Activated T-helper 1 cell treated with anti-CD3 and anti-CD28 coated beads, Interleukin-12 subunit alpha, Interleukin-12 subunit beta, Interleukin-2, Interleukin-4 antibody, amounts not matched to agents 30 ng/mL and 10 ng/mL and 1 ng/mL, durations not matched to agents 14 hours and 24 hours and 36 hours (primary cell): ENCODE measurements at regions not wholly inside any gene's neighbourhood (a gene's known extent, or its start where the extent isn't known, plus 50 kb on each side); places are given as distances from the start of the nearest gene placed in this dataset.

ENCODE experiments used
- DNase-seq: peaks from one replicate; pipeline ENCODE4 v3.0.0; 2021; ENCODE audit warnings: low spot score
- H3K27ac Mint-ChIP-seq: one replicate; pipeline ENCODE4 v1.8.0; 2021; ENCODE audit warnings: mild to moderate bottlenecking, mixed read lengths
- H3K27me3 Mint-ChIP-seq: one replicate; pipeline ENCODE4 v1.8.0; 2022; ENCODE audit warnings: mild to moderate bottlenecking, moderate library complexity, mixed read lengths; ENCODE audit not compliant: insufficient read depth
- H3K36me3 Mint-ChIP-seq: one replicate; pipeline ENCODE4 v1.8.0; 2021; ENCODE audit warnings: low read depth, mixed read lengths
- H3K4me1 Mint-ChIP-seq: one replicate; pipeline ENCODE4 v1.8.0; 2021; ENCODE audit warnings: low read depth, mixed read lengths
- H3K4me3 Mint-ChIP-seq: one replicate; pipeline ENCODE4 v1.8.0; 2021; ENCODE audit warnings: mild to moderate bottlenecking, moderate library complexity, mixed read lengths
- H3K9me3 Mint-ChIP-seq: one replicate; pipeline ENCODE4 v1.8.0; 2021; ENCODE audit warnings: mixed read lengths
- intact Hi-C: fragments of 100-400 bp; cut with micrococcal nuclease; formaldehyde crosslinking; loops from one replicate; pipeline ENCODE4 v1.15.1; 2024

GRCh38 chr14:88987516-88987915 is 163.1 kb downstream of the TTC8 start:
- Mint-ChIP-seq H3K27me3 (no peaks in the 10 kb centered on the region), H3K36me3 (no peaks in the 10 kb centered on the region), H3K27ac (no peak overlapping the region), H3K4me1 (no peaks in the 10 kb centered on the region), H3K9me3 (peaks cover 14% of the 10 kb centered on the region), H3K4me3 (no peak overlapping the region)
- intact Hi-C loops, result no loop called here
- DNase-seq, result no peak

GRCh38 chr14:88989911-88990310 is 165.5 kb downstream of the TTC8 start:
- Mint-ChIP-seq H3K4me1 (no peaks in the 10 kb centered on the region), H3K4me3 (no peak overlapping the region), H3K36me3 (no peaks in the 10 kb centered on the region), H3K27me3 (no peaks in the 10 kb centered on the region), H3K9me3 (peaks cover 17% of the 10 kb centered on the region), H3K27ac (no peak overlapping the region)
- intact Hi-C loops, result no loop called here
- DNase-seq, result no peak

GRCh38 chr14:88990856-88991255 is 166.4 kb downstream of the TTC8 start:
- no peak for DNase-seq
- intact Hi-C loops, result no loop called here
- Mint-ChIP-seq H3K4me1 (no peaks in the 10 kb centered on the region), H3K36me3 (no peaks in the 10 kb centered on the region), H3K27ac (no peak overlapping the region), H3K4me3 (no peak overlapping the region), H3K9me3 (peaks cover 13% of the 10 kb centered on the region), H3K27me3 (no peaks in the 10 kb centered on the region)

- Mint-ChIP-seq H3K9me3 (peaks cover 11% of the 10 kb centered on the region), H3K27ac (no peak overlapping the region), H3K4me1 (no peaks in the 10 kb centered on the region), H3K4me3 (no peak overlapping the region), H3K27me3 (peaks cover 2% of the 10 kb centered on the region), H3K36me3 (no peaks in the 10 kb centered on the region)
- DNase-seq, result no peak
- intact Hi-C loops, result no loop called here
Observed at GRCh38 chr14:88992011-88992410, 167.6 kb downstream of the TTC8 start.

GRCh38 chr14:88993946-88994345 is 169.5 kb downstream of the TTC8 start:
- H3K27ac Mint-ChIP-seq, result no peak overlapping the region
- H3K36me3 Mint-ChIP-seq, result no peaks in the 10 kb centered on the region
- peaks cover 8% of the 10 kb centered on the region for H3K9me3 Mint-ChIP-seq
- intact Hi-C loops, result no loop called here
- H3K4me1 Mint-ChIP-seq, result no peaks in the 10 kb centered on the region
- no peak for DNase-seq
- H3K4me3 Mint-ChIP-seq, result no peak overlapping the region
- peaks cover 6% of the 10 kb centered on the region for H3K27me3 Mint-ChIP-seq

GRCh38 chr14:88995437-88996198 is 171.2 kb downstream of the TTC8 start:
- Mint-ChIP-seq H3K4me3 (no peak overlapping the region), H3K9me3 (peaks cover 8% of the 10 kb centered on the region), H3K27me3 (peaks cover 6% of the 10 kb centered on the region), H3K4me1 (no peaks in the 10 kb centered on the region), H3K27ac (no peak overlapping the region), H3K36me3 (no peaks in the 10 kb centered on the region)
- intact Hi-C loops, result no loop called here
- DNase-seq, result no peak

- Mint-ChIP-seq H3K4me1 (no peaks in the 10 kb centered on the region), H3K27ac (no peak overlapping the region), H3K27me3 (peaks cover 6% of the 10 kb centered on the region), H3K4me3 (no peak overlapping the region), H3K9me3 (peaks cover 3% of the 10 kb centered on the region), H3K36me3 (no peaks in the 10 kb centered on the region)
- intact Hi-C loops, result no loop called here
- DNase-seq, result no peak
Observed at GRCh38 chr14:88998027-88998426, 173.6 kb downstream of the TTC8 start.

GRCh38 chr14:88999137-88999536 is 174.7 kb downstream of the TTC8 start:
- no peaks in the 10 kb centered on the region for H3K36me3 Mint-ChIP-seq
- intact Hi-C loops, result no loop called here
- no peak overlapping the region for H3K27ac Mint-ChIP-seq
- H3K4me3 Mint-ChIP-seq, result no peak overlapping the region
- peaks cover 6% of the 10 kb centered on the region for H3K27me3 Mint-ChIP-seq
- no peaks in the 10 kb centered on the region for H3K4me1 Mint-ChIP-seq
- DNase-seq, result no peak
- no peaks in the 10 kb centered on the region for H3K9me3 Mint-ChIP-seq

- DNase-seq, result no peak
- H3K36me3 Mint-ChIP-seq, result no peaks in the 10 kb centered on the region
- no peaks in the 10 kb centered on the region for H3K9me3 Mint-ChIP-seq
- no peaks in the 10 kb centered on the region for H3K4me1 Mint-ChIP-seq
- intact Hi-C loops, result no loop called here
- H3K27ac Mint-ChIP-seq, result no peak overlapping the region
- peaks cover 6% of the 10 kb centered on the region for H3K27me3 Mint-ChIP-seq
- H3K4me3 Mint-ChIP-seq, result no peak overlapping the region
Observed at GRCh38 chr14:89000007-89000942, 175.8 kb downstream of the TTC8 start.

DNA sequence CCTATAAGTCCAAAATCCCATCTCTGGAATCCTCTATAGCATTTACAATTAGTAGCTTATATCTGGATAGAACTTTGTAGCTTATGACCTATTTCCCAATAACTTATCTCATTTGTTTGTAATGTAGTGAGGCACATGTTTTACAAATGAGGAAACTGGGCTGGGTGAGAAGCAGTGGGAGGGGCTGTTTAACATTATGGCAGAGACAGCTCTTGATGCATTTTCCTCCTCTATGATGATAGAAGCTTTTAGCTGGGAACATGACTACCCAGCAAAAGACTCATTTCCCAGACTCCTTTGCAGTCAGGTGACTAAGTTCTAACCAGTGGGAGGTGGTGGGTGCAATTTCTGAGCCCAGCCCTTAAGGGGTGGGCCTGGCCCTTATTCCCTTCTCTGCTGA is 179.7 kb downstream of the TTC8 start:
- H3K4me3 Mint-ChIP-seq, result no peak overlapping the region
- no peaks in the 10 kb centered on the region for H3K4me1 Mint-ChIP-seq
- H3K27ac Mint-ChIP-seq, result no peak overlapping the region
- H3K36me3 Mint-ChIP-seq, result no peaks in the 10 kb centered on the region
- intact Hi-C loops, result no loop called here
- H3K9me3 Mint-ChIP-seq, result no peaks in the 10 kb centered on the region
- no peak for DNase-seq
- H3K27me3 Mint-ChIP-seq, result no peaks in the 10 kb centered on the region

DNA sequence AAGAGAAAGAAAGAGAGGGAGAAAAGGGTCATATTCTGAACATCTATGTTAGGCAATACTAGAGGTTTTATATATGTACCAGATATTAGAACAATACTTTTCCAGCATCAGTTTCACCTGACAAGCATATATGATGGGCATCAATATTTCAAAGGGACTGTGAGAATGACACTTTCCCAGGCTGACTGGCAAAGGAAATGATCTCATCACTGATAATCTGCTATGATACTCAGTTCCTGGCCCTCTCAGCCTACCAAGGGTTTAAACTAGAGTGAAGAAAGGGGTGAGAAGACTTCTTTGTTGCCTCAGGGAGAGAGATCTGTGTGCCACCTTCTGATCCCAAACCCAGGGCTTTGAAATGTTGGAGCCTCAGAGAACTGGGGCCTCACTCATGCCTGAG is 183.5 kb downstream of the TTC8 start:
- Mint-ChIP-seq H3K9me3 (no peaks in the 10 kb centered on the region), H3K36me3 (no peaks in the 10 kb centered on the region), H3K4me1 (no peaks in the 10 kb centered on the region), H3K27ac (no peak overlapping the region), H3K4me3 (no peak overlapping the region), H3K27me3 (peaks cover 6% of the 10 kb centered on the region)
- no peak for DNase-seq
- intact Hi-C loops, result no loop called here

DNA sequence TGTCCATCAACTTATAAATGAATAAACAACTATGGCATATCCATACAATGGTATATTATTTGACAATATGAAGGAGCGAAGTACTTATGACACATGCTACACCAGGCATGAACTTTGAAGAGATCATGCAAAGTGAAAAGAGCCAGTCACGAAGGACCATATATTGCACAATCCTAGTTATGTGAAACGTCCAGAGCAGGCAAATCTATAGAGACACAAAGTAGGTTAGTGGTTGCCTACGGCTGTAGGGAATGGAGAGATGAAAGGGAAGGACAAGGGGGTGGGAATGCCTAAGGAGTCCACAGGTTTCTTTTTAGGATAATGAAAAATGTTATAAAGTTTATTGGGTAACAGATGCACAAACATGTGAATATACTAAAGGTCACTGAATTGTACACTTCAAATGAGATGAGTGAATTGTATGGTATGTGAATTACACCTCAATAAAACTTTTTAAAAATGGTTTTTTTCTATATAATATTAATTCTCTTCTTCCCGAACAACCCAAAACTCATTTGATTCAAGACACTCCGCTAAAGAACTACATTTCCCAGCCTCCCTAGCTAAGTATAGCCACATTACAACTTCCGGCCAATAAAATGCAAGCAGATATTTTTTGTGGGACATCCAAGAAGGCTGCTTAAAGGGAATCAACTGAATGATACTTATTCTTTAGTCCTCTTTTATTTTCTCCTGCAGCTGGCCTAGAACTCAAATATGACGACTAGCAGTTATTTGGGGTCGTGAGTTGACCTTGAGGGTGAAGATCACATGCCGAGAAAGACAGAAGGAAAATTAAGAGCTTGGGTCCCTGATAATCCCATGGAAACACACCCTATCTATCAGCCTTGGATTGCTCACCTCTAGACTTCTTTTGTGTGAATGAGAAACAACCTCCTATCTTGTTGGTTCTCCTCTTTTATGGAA is 187.2 kb downstream of the TTC8 start:
- Mint-ChIP-seq H3K36me3 (no peaks in the 10 kb centered on the region), H3K27ac (no peak overlapping the region), H3K4me1 (no peaks in the 10 kb centered on the region), H3K27me3 (peaks cover 10% of the 10 kb centered on the region), H3K9me3 (no peaks in the 10 kb centered on the region), H3K4me3 (no peak overlapping the region)
- no peak for DNase-seq
- intact Hi-C loops, result loop anchor here (2.0 kb wide), 2 partner anchors 345 to 519 kb away; no protein-coding TSS in a partner anchor
